C4-2B (cell line): ENCODE measurements at regions not wholly inside any gene's neighbourhood (a gene's known extent, or its start where the extent isn't known, plus 50 kb on each side); places are given as distances from the start of the nearest gene placed in this dataset.

Experiments
- ZFX ChIP-seq: fragments of 450-650 bp; IDR thresholded peaks from 2 replicates; pipeline ENCODE4 v1.6.1; 2017
- TF ChIP-seq, protein P1 (sequence below): fragments of 450-650 bp; conservative IDR thresholded peaks from 2 replicates; pipeline ENCODE4 v1.5.1; 2017; ENCODE audit warnings: mild to moderate bottlenecking

DNA sequence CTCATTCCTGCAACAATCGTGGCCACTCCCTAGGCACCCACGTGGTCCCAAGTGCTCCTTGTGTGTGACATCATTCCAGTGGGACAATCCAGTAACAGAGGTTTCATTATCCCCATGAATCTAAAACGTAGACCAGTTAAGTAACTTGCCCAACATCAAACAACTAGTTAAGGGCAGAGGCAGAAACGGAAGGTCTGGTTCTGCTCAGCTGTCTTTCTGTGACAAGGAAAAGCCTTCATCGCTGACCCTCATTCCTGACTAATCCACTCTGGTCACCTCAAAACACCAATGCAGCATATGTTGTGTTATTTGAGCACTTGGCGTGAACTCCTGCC is 261.4 kb upstream of the JARID2 start:
- TF ChIP-seq, protein P1, sequence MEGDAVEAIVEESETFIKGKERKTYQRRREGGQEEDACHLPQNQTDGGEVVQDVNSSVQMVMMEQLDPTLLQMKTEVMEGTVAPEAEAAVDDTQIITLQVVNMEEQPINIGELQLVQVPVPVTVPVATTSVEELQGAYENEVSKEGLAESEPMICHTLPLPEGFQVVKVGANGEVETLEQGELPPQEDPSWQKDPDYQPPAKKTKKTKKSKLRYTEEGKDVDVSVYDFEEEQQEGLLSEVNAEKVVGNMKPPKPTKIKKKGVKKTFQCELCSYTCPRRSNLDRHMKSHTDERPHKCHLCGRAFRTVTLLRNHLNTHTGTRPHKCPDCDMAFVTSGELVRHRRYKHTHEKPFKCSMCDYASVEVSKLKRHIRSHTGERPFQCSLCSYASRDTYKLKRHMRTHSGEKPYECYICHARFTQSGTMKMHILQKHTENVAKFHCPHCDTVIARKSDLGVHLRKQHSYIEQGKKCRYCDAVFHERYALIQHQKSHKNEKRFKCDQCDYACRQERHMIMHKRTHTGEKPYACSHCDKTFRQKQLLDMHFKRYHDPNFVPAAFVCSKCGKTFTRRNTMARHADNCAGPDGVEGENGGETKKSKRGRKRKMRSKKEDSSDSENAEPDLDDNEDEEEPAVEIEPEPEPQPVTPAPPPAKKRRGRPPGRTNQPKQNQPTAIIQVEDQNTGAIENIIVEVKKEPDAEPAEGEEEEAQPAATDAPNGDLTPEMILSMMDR = no peak
- no peak for TF ChIP-seq ZFX
